ENCODE measurements at regions not wholly inside any gene's neighbourhood (a gene's known extent, or its start where the extent isn't known, plus 50 kb on each side); places are given as distances from the start of the nearest gene placed in this dataset.

DNA sequence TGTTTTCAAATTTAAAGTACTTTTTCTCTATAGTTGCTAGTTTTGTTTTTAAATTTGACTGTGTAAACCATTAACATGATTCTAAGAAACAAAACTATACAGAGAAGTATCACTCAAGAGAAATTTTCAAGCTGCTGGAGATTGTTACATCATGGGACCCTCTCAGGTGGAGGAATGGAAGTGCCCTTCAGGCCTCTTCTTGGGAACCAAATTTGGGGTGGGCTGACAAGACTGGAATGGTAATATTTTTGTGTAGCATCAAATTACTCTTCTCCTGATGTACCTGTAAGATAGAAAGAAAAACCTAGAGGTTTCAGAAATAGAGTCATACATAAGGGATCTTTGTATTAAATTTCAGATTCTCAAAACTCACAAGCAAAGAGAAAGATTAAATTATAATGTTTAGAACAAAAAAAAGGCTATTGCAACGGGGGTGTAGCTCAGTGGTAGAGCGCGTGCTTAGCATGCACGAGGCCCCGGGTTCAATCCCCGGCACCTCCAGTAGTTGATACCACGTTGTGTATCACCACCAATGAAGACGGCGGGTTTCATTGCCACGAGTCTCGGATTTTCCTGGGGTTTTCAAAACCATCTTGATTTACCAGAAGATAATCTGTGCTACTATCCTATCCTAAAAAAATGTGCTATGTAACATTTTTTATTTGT, 193.7 kb downstream of the GPX5 start:
- TF ChIP-seq, protein P1, sequence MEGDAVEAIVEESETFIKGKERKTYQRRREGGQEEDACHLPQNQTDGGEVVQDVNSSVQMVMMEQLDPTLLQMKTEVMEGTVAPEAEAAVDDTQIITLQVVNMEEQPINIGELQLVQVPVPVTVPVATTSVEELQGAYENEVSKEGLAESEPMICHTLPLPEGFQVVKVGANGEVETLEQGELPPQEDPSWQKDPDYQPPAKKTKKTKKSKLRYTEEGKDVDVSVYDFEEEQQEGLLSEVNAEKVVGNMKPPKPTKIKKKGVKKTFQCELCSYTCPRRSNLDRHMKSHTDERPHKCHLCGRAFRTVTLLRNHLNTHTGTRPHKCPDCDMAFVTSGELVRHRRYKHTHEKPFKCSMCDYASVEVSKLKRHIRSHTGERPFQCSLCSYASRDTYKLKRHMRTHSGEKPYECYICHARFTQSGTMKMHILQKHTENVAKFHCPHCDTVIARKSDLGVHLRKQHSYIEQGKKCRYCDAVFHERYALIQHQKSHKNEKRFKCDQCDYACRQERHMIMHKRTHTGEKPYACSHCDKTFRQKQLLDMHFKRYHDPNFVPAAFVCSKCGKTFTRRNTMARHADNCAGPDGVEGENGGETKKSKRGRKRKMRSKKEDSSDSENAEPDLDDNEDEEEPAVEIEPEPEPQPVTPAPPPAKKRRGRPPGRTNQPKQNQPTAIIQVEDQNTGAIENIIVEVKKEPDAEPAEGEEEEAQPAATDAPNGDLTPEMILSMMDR (IDR thresholded peaks at IDR 0.05): no peak
- no peak for TF ChIP-seq POLR2A (IDR thresholded peaks at IDR 0.05)

Measured in upper lobe of left lung (tissue), 4 donors.